ENCODE measurements at regions not wholly inside any gene's neighbourhood (a gene's known extent, or its start where the extent isn't known, plus 50 kb on each side); places are given as distances from the start of the nearest gene placed in this dataset.
"Not testable (repeated sequence)": the region's sequence is repeated elsewhere in the genome, so short reads cannot be mapped to it uniquely, and the experiment has no call there.

DNA sequence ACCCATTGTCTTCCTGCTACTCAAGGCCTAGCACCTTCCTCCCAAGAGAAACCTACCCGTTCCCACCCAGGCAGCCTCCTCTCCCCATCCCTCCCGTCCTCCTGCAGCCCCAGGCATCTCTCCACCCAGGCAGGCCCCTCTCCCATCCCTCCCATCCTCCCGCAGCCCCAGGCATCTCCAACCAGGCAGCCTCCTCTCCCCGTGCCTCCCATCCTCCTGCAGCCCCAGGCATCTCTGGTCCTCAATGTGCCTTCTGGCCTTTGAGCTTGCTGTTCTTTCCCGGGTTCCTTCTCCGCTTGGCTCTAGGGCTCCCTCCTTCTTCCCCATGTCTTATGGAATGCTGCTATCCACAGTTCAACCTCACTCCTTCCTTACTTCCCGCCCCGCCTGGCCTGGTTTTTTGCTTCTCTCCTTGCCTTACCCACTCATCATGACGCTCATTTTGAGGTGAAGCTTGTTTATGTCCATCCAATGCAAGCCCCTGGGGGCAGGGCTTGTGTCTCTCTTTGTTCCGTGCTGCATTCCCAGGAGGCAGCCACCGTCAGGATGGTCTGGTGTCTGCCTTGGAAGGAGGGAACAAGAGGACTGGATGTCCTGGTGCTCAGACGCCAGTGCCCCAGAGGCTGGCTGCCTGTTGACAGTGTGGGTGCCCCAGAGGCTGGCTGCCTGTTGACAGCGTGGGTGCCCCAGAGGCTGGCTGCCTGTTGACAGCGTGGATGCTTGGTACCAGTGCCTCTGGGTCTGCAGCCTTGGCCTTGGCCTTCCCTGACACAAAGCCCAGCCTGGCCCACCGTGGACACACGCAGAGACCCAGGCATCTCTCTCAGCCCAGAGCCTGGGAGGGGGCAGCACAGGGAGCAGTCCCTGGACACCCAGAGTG is 815.7 kb downstream of the BRD1 start:
- no peak for DNase-seq

DNA sequence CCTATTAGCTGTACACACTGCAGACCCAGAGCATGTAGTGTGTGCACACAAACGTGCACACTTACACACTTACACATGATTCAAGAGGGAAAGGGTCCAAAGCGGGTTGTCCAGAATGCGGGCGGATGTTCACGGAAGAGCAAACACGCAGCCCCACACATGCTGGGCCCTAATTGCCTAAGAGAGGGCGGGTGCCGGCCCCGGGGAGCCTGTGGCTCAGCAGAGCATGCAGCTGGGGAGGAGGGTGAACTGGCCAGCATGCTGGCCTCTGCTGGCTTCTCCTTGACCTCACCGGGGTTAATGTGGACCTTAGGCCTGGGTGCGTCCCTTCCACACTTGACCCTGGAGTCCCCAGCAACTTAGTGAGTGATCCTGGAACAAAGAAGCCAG is 816.3 kb downstream of the BRD1 start:
- DNase-seq = no peak

DNA sequence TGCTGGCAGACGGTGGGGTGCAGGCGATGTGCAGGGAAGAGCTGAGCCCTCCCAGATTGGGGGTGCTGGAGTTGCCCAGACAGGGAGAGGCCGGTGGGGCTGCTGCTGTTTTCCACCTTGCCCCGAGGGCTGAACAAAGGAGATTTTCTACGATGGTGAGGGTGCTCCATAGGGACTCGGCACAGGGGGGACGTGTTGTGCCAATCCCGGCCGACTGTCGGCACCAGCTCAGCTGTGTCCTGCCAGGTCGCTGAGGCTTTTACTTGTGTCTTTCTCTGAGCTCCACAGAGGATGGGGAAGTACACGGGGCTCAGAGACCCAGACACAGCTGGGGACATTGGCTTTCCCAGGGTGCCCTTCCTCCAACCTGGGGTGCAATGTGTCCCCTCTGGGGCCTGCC is 816.8 kb downstream of the BRD1 start:
- no peak for DNase-seq

DNA sequence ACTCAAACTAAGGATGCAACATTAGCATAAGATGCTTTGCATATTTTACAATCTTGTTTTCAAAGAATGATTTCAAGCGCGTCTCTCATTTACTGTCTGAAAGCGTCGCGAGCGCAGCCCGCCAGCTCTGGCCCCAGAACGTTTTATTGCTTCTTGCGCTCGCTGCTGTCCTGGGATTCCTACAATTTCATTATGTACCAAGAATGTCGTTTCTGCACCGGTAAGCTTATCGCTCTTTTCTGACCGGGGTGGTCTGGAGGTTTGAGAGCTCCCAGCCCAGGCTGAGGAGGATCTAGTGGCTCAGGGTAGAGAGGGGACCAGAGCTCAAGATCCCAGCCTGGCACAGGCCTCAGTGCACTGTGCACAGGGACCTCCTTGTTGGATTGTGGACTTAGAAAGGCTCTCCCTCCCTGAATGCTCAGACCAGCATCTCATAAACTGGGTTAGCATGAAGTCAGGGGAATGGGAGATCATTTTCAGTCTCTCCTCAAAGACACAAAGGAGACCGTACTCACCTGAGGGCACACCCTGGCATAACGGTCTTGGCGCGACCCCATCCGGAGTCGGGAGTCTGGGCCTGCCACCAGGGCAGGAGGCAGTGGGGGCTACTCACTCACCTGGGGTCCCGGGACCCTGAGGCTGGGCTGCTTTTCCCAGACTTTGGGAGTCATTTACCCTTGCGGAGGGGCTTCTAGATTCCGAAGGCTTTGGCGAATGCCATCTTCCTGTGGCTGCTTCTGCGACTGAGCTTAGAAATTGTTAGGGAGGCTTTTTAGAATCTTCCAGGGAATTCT is 817.4 kb downstream of the BRD1 start:
- no peak for DNase-seq

DNA sequence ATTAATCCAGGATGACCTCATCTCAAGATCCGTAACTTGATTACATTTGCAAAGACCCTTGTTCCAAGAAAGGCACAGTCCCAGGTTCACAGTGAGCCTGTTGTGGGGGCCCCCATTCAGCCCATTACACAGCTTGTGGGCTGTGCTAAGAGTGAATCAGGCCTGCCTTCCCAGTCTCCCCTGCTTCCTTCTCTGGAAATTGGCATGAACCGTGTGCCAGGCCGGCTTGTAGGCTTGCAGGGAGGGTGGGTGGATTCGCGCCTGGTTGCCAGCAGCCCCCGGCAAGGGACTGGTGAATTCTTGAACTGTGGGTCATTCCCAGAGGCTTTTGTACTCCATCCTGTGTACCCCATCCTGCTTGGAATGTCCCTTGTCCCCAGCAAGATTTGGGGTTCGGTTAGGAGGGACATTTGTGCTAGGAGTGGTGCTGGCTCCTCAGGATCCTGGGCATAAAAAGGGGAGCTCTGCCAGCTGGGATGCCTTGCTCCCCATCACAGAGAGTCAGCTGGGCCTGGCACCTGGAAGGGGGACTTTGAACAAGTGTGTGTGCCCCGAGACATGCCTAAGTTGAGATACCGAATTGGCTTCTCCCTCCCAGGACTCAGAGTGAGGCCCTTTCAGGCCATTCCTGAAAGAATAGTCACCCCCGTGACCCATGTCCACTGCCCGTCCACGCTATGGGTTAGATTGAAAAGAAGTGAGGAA is 818.2 kb downstream of the BRD1 start:
- no peak for DNase-seq

DNA sequence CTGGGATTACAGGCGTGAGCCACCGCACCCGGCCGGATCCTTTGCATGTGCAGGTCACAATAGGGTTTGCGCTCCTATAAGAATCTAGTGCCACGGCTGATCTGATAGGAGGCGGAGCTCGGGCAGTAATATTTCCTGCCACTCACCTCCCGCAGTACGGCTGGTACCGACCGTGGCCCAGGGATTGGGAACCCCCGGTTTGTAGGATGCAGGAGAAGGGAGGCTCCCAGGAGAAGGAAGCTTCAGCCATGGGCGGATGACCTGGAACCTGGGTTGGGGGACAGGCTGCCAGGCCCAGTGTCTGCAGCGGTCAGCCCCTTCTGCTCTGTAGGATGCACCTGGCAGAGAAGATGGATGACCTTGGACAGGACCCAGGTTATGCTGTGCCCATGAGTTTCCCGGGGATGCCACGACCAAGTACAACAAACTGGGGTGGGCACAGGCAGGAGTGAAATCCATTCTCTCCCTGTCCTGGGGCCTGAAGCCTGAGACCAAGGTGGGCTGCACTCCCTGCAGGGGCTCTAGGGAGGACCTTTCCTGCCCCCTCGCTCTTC is 818.9 kb downstream of the BRD1 start:
- DNase-seq = no peak

DNA sequence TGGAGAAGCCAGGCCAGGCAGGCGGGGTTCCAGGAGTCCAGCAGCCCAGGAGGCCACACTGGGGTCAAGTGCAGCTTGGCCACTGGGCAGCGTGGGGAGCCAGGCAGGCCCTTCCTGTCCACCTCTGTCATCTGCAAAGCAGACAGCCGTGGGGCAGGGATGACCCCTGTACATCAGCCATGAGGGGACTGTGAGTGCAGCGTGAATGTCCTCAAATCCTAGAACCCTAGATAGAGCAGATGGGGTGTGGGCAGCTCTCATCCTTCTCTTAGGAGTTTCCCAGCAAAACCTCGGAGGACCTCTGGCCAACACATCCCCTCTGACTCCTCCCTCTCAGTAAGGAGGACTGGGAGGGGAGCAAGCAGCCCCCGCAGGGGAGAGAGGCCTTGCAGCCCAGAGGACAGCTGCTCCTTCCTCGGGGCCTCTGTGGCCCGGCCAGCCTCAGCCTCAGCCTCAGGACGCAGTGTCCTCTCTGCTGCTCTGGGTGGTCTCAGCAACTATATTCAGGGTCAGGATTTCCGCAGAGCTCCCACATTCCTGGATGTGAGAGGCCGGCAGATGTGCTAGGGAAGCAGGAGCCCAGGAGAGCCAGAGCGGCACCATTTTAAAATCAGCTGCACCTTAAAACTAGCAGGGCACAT is 820.5 kb downstream of the BRD1 start:
- DNase-seq = no peak

DNA sequence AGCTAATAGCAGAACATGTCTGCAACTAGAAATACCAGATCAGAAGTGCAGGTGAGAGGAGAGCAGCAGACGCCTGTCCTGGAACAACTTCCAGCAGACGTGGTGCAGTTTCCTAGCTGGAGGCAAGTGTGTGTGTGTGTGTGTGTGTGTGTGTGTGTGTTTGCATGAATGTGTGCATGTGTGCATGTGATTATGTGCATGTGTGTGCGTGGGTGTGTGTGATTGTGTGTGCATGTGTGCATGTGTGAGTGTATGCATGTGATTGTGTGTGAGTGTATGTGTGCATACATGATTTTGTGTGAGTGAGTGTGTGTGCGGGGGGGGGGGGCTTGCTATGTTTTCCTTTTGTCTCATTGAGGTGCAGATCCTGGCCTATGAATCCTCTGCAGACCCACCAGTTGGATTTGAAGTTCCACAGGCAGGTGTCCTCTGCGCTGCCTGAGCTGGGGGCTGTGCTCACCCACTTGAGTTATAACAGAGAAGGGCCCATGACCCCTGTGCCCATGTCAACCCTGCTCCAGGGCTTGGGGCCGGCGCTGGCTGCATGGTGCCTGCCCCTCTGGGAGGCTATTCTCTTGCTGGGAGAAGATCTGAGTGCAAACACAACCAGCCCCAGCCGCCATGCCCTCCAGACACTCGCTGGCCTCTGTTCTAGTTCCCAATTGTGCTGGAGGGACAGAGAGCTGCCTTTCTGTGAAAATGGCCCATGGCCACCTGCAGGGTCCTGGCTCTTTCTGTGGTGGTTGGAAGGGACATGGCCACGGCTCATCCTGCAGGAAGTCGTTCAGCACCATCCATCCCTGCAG is 821.3 kb downstream of the BRD1 start:
- DNase-seq = no peak

DNA sequence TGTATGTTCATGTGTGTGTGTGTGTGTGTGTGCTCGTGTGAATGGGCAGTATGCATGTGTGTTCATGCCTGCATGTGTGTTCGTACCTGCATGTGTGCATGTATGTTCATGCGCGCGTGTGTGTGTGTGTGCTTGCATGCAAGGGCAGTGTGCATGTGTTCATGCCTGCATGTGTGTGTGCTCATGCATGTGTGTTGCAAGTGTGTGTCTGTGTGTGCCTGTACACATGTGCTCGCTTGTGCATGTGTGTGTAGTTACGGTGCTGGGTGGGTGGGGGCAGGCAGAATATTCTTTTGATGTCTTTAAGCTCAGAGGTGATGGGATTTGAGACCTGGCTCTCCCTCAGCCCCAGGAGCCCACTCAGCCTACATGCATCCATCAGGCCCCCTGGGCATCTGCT is 822.1 kb downstream of the BRD1 start:
- no peak for DNase-seq

DNA sequence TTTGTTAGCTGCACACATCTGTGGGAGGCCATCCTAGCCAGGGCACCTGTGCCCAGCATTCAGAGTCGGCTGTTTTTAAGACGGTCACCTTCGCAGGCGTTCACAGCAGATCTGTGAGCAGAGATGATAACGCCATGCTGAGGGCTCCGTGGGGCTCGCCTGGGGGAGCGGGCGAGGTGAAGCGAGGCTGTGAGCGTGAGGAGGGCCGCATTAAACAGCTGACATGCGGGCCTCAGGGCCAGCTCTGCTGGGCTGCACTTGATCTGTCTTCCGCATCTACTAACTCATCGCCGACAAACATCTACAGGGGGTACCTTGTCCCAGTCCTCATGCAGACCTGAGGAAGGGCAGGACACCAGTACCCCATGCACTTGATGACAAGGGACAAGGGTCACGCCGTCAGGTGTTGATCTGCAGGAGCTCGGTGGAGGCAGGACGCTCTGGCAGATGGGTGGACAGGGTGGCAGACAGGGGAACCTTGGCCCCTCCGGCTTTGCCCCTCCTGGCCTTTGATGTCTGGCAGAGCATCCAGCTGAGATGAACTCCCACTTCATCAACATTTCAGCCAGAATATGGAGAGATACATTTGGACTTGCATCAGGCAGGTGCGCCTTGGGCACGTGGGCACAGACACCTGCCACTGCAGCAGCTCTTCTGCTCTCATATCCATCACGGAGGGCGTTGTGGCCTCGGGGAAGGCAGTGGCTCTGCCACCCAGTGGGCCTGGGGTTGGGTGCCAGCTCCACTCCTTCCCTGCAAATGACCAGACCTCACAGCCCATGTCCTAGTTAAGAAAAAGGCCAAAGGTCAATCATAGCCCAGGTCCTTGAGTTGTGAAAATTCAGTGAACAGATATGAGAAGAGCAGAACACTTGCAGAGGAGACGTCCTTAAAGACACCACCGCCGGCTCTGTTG is 822.9 kb downstream of the BRD1 start:
- no peak for DNase-seq

DNA sequence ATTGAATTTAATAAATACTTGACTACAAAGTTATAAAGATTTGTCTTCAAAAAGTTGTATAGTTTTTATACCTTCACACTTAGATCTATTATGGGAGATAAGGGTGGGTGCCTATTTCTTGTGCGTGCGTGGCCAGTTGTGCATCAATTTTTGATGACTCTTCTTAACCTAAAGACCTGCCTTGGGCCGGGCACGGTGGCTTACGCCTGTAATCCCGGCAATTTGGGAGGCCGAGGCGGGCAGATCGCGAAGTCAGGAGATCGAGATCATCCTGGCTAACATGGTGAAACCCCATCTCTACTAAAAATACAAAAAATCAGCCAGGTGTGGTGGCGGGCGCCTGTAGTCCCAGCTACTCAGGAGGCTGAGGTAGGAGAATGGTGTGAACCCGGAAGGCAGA is 830.1 kb downstream of the BRD1 start:
- not testable (repeated sequence) for DNase-seq

DNA sequence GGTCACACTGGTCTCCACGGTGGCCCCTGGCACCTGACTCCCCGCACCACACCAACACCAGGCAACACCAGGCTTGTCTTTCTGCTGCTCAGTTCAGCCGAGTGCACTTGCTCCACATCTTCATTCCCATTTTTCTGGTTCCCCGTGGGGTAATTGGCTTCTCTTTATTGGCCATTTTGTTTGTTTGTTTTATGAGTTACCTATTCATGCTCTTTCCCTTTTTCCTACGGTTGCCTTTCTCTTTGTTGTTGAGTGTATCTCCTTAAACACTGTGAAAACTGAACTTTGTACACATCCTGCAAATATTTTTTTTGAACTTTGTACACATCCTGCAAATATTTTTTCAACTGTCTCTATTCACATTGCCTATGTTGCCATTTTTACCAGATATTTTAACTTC is 834.0 kb downstream of the BRD1 start:
- DNase-seq = no peak

DNA sequence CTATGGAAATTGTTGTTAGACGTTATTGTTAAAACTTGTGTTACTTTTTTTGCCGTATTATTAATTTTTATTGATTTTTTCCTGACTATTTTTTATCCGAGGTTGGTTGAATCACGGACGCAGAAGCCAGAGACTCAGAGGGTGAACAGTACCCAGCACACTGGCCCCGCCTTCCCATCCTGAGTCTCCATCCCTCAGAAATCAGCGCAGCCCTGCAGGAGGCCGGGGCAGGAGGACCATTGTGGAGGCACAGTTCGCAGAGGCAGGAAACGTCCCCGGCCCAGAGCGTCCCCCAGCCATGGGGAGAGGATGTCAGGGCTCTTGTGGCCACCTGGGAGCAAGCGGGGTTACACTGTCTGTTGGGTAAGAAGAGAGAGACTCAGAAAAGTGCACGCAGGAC is 843.0 kb downstream of the BRD1 start:
- DNase-seq = no peak

DNA sequence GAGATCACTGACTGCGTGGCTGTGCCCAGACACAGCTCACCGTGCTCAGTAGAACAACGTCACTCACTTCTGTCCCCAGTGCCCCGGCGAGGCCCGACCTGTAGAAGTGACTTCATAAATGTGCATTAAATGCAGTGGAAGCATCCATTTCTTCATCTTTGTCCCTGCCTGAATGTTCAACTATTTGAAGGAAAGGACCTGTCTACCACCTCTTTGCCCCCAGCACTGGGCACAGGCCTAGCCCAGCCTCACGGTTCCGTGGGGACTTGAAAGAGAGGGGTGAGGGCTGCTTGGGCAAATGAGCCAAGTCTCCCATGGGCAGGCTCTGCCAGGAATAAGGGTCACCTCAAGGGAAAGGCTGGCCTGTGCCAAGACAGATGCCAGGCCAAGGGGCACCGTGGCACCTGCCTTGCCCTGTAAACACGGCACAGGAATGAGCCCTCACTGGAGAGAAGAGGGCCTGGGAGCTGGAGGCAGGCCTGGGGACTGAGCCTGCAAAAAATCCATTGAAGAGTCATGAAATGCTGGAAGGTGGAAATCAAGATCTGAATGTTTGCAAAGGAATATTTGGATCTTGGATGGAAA is 845.3 kb downstream of the BRD1 start:
- DNase-seq = no peak

DNA sequence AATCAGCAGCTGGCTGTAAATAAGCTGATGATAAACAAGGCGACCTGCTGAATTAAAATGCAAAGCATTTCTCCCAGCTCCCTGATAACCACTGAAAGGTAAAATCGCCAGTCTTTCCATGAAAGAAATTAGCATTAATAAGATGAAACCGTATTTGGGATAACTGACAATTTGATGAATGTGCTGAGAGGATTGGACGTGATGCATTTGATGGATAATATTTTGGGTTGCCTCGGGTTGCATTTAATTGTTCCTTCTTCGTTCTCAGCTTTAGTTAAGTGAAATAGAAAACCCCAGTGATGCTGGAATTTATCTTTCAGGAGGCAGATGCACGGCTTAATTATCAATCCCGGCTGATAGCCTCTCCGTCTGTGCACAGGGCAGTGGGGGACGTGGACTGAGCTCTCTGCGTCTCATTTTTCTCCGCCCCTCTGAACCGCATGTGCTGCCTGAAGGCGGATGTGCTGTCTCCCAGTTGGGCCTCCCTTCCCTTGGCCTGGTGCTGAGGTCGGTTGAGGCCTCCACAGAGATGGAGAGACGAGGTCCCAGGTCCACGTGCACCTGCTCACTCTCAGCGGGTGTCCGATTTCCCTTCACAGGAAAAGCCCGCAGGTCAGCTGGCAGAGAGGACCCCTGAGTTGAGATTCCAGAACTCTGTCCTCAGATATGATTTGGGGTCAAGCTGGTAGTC is 846.2 kb downstream of the BRD1 start:
- no peak for DNase-seq

DNA sequence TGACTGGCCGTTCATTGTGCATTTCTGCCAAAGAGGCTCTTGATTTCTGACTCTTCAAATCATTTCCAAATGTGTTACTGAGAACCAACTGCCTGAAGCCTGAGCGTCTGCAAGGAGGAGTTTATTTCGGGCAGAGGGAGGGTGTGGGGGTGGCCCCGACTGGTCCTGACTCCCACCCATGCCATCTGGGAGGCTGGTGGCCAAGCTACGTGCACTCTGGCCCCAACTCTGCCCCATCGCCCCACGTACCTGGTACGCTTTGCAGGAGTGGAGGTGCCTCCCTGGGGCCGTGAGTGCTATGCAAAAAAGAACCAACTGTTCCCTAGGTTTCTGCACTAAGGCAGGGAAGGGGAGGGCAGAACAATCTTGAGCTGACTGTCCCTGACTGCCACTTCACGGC is 846.8 kb downstream of the BRD1 start:
- no peak for DNase-seq

DNA sequence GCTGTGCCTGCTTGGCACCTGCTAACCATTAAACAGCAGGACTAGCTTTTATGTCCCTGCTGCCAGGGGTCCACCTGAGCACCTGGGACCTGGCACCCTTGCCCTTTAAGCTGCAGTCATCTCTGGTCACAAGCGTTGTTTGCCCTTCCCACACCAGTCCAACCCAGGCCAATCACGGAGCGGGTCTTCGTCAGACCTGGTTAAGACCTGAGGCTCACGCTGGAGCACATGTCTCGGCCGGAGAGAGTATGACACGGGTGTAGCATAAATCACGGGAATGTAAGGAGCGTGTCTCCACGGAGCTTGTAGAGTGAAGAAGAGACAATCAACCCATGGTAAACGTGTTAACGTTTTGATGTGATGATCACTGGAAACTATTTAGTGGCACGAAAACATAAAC is 847.3 kb downstream of the BRD1 start:
- no peak for DNase-seq

DNA sequence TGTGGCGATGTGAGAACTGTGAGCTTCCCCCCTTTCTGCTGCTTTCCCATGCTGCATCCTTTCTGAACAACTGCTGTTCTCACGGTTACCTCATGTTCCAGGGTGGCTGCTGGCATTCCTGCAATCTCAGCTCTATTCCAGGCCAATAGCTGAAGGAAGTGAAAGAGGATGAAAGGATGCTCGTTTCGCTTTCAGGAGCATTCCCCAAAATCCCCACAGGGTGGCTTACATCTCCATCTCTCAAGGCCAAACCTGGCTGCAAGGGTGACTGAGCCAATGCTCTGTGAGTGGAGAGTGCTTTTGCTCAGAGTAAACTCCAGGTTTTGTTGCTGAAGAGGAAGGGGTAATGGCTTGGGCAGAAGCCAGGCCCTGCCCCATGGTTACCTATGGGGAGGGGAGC is 848.2 kb downstream of the BRD1 start:
- DNase-seq = no peak

All from GOT3 (cell line).